ENCODE measurements at regions not wholly inside any gene's neighbourhood (a gene's known extent, or its start where the extent isn't known, plus 50 kb on each side); places are given as distances from the start of the nearest gene placed in this dataset.

DNA sequence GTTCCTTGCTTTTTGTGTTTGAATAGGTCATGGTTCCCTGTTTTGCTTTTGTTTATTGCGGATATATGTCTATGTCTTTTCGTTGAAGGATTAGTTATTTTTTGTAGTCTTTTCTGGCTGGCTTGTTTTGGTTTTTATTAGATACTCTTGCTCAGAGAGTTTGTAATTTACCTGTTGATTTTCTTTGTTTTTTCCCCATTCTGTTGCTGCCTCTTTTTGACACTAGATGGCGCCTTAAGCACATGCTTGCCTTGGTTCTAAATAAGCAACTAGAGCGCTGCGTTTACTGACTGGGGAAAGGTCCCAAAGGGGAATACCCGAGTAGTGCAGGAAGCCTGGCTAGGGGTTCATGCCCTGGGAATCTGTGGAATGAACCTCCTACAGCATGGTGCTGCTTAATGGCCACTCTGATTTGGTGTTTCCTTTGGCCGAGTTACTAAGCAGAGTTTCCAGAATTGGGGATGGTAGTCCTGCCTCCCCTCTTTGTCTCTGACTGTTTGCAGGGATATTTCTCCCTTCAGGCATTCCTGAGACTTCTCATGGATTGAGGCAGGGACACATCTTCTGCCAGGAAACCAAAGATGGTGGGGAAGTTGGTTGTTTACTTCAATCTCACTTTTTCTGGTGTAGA is 143.2 kb downstream of the PTPRU start:
- peak; percentile 49 for DNase-seq (ENCODE audit: low spot score)

All from H4 (cell line).